HG03460 (cell line): ENCODE measurements at regions not wholly inside any gene's neighbourhood (a gene's known extent, or its start where the extent isn't known, plus 50 kb on each side); places are given as distances from the start of the nearest gene placed in this dataset.
"Not testable (repeated sequence)": the region's sequence is repeated elsewhere in the genome, so short reads cannot be mapped to it uniquely, and the experiment has no call there.

Experiments
- ATAC-seq: cut with Tn5 transposase; IDR thresholded peaks from one replicate; pipeline ENCODE4 v1.9.1; 2021; ENCODE audit not compliant: unreplicated experiment

DNA sequence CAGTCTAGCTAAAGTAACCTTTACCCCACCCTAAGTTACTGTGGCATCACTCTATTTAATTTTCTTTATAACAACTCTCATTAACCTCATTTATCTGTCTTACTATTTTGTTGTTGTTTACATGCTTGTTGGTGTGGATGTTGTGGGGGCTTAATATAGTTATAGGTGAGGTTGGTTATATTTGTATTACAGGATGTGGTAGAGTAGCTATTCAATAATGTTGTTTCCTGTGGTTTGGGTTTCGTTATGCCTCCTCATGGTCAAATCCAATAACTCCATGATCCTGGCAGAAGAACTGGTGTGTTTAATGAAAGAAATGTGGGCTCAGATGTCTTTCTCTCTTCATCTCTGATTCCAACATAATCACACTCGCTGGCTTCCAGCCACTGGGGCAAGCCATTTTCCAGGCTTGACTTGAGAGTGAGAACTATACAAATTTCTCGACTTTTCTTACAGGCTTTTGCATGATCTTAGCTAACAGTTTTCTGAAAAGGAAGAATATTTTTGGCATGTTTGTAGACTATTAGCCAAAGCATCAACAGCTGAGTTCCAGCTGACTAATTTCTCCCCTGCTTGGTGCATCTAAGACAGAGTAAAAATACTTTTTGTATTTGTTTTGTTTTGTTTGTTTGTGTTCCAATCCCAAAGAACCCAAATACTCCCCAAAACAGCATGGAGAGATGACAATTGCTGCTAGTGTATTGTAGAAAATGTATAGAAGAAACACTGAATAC is 303.7 kb upstream of the PAPPA start:
- ATAC-seq, result no peak

- ATAC-seq, result no peak
Observed at GRCh38 chr9:115850548-115851304, 302.9 kb upstream of the PAPPA start.

- ATAC-seq, result no peak
Observed at GRCh38 chr9:115855458-115856133, 298.0 kb upstream of the PAPPA start.

- ATAC-seq, result not testable (repeated sequence)
Observed at GRCh38 chr9:115858421-115858820, 295.2 kb upstream of the PAPPA start.

DNA sequence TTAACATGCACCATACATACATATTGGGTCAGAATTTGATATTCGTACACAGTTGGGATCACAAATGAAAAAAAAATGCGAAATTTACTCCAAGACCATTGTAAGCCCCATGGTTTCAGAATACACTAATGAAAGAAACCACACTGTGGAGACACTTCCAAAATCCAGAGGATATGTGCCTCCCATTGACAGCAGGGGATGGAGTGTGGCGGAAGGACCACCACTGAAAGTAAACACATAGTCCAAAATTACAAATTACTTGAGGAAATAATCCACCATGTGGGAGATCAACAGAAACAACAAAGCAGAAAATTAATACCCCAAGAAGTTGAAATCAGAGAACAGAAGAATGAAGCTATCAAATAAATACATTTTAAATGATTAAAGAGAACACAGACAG is 291.6 kb upstream of the PAPPA start:
- no peak for ATAC-seq

DNA sequence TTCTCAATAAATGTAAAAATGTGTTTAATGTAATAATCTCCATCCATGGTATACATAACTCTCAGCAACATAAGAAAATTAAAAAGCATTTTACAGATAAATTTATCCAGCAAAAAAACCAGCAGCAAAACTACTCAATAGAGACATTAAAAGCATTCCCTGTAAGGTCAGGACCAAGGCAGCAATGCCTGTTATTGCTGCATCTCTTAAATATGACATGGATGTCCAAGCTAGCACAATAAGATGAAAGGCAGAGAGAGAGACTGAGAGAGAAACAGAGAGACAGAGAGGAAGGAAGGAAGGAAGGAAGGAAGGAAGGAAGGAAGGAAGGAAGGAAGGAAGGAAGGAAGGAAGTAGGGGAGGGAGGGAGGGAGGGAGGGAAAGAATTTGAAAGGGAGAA is 289.0 kb upstream of the PAPPA start:
- no peak for ATAC-seq

- no peak for ATAC-seq
Observed at GRCh38 chr9:115867326-115867725, 286.3 kb upstream of the PAPPA start.

DNA sequence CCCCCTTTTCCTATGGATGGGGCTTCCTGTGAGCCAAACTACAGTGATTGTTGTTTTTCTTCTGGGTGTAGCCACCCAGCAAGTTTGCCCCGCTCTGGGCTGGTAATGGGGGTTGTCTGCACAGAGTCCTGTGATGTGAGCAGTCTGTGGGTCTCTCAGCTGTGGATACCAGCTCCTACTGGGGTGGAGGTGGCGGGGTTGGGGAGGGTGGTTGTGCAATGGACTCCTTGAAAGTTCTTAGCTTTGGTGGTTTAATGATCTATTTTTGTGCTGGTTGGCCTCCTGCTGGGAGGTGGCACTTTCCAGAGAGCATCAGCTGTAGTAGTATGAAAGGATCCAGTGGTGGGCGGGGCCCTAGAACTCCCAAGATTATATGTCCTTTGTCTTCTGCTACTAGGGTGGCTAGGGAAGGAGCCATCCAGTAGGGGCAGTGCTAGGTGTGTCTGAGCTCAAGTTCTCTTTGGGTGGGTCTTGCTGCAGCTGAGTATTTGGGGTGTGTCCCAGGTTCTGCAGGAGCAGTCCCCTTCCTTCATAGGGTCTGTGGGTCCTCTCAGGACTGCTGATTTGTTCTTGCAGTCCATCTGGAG is 275.6 kb upstream of the PAPPA start:
- ATAC-seq, result no peak

- ATAC-seq, result no peak
Observed at GRCh38 chr9:115879451-115879850, 274.1 kb upstream of the PAPPA start.

- ATAC-seq, result no peak
Observed at GRCh38 chr9:115880221-115880885, 273.2 kb upstream of the PAPPA start.

DNA sequence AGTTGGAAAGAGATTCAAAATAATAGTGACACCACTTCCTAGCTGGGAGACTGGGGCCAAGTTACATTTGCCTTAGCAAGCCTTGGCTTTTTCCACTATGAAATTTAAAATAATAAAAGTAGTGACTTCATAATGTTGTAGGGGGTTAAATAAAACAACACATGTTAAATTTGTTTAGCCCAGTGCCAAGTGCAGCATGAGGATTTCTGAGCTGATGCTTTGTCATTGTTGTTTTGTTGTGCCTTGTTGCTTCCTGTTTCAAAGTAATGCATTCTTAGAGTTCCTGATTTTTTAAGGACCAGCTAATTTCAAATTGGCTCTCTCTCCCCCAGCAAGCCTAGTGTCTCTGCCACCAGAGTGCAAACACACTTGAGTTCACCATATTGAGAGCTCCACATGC is 270.7 kb upstream of the PAPPA start:
- no peak for ATAC-seq

DNA sequence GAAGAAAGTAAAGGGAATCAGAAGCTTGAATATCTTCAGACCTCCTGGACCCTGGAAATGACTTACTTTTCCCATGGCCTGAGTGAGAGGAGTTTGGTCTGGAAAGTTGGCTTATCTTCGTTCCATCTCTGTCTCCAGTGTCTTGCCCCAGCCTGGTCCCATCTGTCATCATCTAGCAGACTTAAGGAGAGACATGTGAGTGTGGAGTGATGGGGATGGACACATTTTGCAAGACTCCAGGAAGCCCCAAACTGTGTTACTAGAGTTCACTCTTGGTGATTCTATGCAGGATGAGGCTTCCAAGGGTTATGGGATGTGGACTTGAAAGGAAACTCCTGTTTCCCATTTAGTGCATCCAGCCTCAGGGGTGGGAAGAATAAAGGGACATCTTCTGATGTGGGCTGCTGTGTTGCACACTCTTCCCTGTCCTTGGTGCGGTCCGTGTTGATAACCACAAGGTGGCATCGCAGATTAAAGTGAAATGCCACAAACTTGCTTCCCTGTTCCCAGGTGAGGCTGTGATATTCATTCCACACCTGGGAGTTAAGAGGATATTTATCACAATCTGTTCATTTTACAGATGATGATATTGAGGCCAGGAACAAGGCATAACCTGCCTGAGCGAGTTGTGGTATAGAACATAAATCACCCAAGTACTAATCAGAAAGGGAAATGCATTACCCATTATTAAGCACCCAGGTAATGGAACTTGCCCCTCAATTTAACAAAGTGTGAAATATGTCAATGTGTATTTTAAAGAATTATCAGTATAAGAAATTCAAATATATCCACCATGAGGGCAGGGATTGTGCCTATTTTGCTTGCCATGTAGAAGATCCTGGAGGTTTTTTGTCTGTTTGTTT is 269.9 kb upstream of the PAPPA start:
- no peak for ATAC-seq

DNA sequence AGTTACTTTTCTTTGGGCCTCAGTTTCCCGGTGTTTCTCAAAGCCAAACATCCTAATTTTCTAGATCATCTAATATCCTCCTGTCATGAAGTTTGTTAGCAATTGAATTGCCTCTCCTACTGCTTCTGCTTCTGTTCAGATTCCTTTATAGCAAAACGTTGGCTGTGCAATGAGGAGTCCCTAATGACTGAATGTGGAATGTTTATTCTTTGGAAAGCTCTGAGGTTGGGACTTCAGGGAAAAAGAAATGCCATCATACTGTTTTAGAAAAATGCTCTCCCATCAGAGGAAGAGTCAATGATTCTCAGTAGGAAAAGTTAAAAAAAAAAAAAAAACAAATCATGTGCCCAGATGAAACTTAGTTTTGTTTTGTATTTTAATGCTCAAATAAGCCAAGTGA is 268.7 kb upstream of the PAPPA start:
- no peak for ATAC-seq

DNA sequence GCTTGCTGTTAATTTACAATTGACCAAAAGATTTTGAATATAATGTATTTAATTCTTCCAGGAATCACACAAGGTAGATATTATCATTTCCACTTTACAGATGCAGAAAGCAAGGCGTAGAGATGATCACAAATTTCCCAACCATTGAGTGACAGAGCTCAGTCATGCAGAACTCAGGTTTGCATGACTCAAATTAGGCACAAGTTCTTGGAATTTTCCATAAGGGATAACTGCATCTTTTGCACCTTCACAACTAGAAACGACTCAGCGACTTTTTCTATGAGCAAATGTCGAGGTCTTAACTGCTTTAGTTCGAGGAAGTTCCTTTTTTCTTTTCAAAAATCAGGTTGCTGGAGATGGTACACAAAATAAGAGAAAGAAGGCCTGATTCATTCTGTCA is 265.5 kb upstream of the PAPPA start:
- ATAC-seq, result no peak

DNA sequence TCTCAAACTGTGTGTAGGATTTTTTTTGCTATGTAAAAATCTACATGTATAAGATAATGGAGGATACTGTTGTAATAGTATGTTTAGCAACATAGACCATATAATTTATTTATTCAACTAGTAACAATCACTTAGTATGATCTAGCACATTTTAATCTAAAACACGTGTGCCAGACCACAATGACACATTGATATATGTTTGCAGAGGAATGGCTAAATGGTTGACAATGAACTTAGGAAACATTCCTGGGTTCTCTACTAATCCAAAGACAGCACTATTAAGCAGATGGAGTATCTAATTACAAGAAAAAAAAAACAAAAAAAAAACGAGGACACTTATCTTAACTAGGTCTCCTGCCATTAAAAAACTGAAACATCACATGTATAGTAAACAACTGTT is 261.7 kb upstream of the PAPPA start:
- ATAC-seq, result no peak

DNA sequence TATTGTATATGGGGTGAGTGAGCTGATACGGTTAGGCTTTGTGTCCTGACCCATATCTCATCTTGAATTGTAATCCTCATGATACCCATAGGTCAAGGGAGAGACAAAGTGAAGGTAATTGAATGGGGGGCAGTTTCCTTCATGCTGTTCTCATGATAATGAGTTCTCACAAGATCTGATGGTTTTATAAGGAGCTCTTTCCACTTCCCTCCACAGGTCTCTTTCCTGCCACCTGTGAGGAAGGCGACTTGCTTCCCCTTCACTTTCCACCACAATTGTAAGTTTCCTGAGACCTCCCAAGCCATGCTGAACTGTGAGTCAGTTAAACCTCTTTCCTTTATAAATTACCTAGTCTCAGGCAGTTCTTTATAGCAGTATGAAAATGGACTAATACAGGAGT is 255.1 kb upstream of the PAPPA start:
- ATAC-seq, result not testable (repeated sequence)

DNA sequence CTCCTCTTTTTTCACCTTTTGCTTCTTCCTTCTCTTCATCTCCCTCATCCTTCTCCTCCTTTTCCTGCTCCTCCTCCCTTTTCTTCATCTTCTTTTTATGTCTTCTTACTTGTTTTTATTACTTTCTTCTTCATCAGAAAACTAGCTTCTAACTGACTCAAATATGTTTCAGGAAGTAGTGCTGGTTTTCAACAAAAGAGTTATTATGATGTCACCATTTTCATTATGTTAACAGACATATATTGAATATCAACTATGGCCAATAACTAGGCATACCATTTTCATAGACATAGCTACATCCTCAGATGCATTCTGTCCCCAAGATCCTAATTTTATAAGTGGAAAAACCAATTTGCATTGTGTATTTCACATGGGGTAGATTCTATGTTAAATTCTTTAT is 252.9 kb upstream of the PAPPA start:
- no peak for ATAC-seq

DNA sequence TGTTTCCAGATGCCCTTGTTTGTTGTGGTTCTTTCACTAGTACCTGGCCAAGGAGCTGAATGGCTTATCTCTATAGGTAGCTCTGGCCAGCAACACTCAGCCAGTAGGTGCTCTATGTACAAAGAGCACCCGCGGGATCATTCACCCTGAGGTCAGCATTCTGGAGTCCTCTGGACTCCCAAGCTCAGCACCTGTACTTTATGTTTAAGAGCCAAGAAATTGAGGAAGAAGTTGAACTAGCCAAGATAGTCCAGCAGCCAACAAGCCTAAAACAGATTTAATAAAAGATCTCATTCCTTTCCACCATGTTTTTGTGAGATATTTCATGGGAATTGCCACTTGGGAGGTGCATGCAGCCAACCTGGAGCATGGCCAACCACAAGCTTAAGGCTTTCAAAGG is 242.6 kb upstream of the PAPPA start:
- no peak for ATAC-seq

DNA sequence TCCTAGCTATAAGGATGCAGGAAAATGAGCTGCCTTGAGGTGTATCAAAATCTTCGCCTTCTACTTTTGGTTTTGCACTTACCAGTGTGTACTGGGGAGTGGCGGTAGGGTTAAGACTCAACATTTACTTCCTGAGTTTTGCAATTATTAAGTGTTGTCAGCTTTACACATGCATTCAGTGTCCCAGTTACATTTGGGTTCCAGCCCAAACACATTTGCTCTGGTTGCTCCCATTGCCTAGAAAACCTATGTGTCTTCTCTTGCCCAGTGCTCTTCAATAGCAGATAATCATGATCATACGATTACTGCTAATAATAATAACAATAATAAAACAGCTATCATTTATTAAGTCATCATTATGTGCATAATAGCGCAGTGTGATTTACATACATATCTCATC is 241.5 kb upstream of the PAPPA start:
- no peak for ATAC-seq

DNA sequence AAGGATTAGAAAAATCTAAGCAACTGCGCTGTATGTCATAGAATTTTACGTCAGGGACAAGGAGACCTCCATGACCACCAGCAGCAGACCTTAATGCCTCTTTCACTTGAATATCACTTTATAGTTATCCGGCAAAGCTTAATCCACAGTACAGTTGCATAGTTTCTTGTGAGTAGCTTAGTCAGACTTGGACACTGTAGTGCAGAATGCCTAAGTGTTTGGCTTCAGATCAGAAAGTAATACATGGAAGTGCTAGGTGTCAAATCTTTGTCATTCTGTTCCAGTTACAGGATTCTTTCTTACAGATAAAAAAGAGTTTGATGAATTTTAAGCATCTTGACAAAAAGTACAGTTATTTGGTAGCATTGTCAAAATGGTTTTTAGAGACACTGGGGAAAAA is 239.9 kb upstream of the PAPPA start:
- no peak for ATAC-seq
